ENCODE measurements at regions not wholly inside any gene's neighbourhood (a gene's known extent, or its start where the extent isn't known, plus 50 kb on each side); places are given as distances from the start of the nearest gene placed in this dataset.
A peak's percentile ranks its signal among the peaks of the same experiment; 100 is the strongest.
"Not testable (repeated sequence)": the region's sequence is repeated elsewhere in the genome, so short reads cannot be mapped to it uniquely, and the experiment has no call there.

DNA sequence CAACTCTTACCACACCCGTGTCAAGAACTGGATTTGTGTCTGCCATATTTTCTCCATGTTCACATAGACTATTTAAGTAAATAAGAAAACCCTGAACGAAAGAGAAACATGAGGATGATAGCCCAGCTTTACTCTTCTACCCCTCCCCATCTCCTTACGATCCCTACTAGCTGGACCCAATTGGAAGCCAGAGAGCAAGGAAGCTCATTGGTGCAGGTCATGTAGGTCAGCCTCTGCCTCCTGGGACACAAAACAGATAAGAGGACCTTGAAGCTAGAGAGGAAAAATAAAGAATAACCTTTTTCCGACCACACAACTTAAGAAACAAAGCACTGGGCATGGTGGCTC lies 124.6 kb upstream of the ATF7IP start:
- no peak for TF ChIP-seq POLR2A (IDR thresholded peaks at IDR 0.05)
- TF ChIP-seq, protein P1, sequence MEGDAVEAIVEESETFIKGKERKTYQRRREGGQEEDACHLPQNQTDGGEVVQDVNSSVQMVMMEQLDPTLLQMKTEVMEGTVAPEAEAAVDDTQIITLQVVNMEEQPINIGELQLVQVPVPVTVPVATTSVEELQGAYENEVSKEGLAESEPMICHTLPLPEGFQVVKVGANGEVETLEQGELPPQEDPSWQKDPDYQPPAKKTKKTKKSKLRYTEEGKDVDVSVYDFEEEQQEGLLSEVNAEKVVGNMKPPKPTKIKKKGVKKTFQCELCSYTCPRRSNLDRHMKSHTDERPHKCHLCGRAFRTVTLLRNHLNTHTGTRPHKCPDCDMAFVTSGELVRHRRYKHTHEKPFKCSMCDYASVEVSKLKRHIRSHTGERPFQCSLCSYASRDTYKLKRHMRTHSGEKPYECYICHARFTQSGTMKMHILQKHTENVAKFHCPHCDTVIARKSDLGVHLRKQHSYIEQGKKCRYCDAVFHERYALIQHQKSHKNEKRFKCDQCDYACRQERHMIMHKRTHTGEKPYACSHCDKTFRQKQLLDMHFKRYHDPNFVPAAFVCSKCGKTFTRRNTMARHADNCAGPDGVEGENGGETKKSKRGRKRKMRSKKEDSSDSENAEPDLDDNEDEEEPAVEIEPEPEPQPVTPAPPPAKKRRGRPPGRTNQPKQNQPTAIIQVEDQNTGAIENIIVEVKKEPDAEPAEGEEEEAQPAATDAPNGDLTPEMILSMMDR (IDR thresholded peaks at IDR 0.05), result no peak
- no peak overlapping the region for H3K4me3 ChIP-seq
- peaks cover 0 to 18% (median 2%) of the 10 kb centered on the region in 4 donors for H3K9me3 ChIP-seq
- no peaks in the 10 kb centered on the region for H3K27me3 ChIP-seq
- no peak for DNase-seq
- H3K27ac ChIP-seq, result peak overlapping the region in 2 of 4 donors; percentile 56 to 76
- H3K36me3 ChIP-seq, result no peaks in the 10 kb centered on the region
- peaks cover 0 to 14% (median 0%) of the 10 kb centered on the region in 4 donors for H3K4me1 ChIP-seq

DNA sequence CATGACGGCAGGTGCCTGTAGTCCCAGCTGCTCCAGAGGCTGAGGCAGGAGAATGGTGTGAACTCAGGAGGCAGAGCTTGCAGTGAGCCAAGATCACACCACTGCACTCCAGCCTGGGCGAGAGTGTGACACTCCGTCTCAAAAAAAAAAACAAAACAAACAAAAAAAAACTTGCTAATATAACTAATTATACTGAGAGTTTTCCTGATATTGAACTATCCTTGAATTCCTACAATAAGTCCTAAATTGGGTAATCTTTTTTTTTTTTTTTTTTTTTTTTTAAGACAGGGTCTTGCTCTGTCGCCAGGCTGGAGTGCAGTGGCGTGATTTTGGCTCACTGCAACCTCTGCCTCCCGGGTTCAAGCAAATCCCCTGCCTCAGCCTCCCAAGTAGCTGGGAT lies 122.7 kb upstream of the ATF7IP start:
- DNase-seq, H3K27me3 ChIP-seq, H3K4me3 ChIP-seq, H3K27ac ChIP-seq, H3K36me3 ChIP-seq: not testable (repeated sequence)
- H3K9me3 ChIP-seq, result peaks cover 0 to 18% (median 2%) of the 10 kb centered on the region in 4 donors
- H3K4me1 ChIP-seq, result peaks cover 0 to 14% (median 0%) of the 10 kb centered on the region in 4 donors

DNA sequence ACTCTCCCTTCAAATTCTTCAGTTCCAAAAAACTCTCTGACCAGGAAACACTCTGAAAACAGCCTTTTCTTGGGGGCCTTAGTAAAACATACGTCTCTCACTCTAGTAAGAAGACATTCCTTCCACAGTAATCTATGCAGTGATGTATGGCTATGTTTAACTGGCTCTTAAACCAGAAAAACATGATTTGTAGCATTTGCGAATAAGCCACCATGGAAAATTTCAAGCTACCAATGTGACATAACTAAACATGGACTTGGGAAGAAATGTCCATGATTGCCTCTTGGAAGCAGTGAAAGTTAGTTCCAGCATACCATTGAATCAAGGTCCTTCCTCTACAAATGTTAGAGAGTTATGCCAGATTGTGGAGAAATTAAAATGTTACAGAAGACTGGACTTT lies 121.5 kb upstream of the ATF7IP start:
- no peak for TF ChIP-seq POLR2A (IDR thresholded peaks at IDR 0.05)
- TF ChIP-seq, protein P1 (IDR thresholded peaks at IDR 0.05), result no peak
- H3K27ac ChIP-seq, result no peak overlapping the region
- H3K27me3 ChIP-seq, result no peaks in the 10 kb centered on the region
- H3K4me1 ChIP-seq, result peaks cover 0 to 14% (median 0%) of the 10 kb centered on the region in 4 donors
- H3K9me3 ChIP-seq, result peaks cover 0 to 18% (median 2%) of the 10 kb centered on the region in 4 donors
- no peak for DNase-seq
- H3K36me3 ChIP-seq, result no peaks in the 10 kb centered on the region
- H3K4me3 ChIP-seq, result no peak overlapping the region

DNA sequence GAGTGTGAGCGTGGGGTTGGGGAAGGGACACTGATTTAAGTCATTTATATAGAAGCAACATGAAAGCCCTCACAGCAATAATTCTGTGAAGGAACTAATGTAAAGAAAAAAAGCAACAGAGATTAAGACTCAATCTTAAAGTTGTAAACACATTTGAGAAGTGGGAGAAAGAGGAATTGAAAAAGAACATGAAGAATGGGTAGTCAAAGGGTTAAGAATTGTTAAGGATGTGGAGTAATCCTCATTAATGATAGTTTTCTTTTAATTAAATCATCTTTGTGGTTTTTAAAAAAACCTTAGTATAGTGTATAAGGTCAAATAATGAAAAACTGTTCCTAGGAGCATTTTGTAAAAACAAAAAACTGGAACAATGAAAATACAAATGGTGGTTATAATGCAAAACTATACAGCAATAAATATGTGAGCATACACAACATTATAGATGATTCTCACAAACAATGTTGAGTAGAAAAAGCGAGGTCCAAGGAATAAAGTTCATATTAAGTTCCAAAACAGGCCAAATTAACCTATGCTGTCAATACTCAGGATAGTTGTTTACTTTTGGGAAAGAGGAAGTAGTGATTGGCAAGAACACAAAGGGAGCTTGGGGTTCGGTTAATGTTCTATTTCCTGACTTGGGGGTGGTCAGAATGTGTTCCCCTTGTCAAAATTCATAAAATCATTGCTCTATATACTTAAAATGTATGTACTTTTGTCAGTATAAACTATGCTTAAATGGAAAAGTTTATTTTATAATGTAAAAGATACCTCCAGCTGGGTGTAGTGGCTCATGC lies 120.4 kb upstream of the ATF7IP start:
- H3K36me3 ChIP-seq, result no peaks in the 10 kb centered on the region
- H3K27ac ChIP-seq, result no peak overlapping the region
- TF ChIP-seq, protein P1 (IDR thresholded peaks at IDR 0.05), result no peak
- no peak for TF ChIP-seq POLR2A (IDR thresholded peaks at IDR 0.05)
- no peaks in the 10 kb centered on the region for H3K27me3 ChIP-seq
- no peak overlapping the region for H3K4me3 ChIP-seq
- peaks cover 0 to 5% (median 0%) of the 10 kb centered on the region in 4 donors for H3K4me1 ChIP-seq
- no peak for DNase-seq
- H3K9me3 ChIP-seq, result peaks cover 0 to 18% (median 2%) of the 10 kb centered on the region in 4 donors

DNA sequence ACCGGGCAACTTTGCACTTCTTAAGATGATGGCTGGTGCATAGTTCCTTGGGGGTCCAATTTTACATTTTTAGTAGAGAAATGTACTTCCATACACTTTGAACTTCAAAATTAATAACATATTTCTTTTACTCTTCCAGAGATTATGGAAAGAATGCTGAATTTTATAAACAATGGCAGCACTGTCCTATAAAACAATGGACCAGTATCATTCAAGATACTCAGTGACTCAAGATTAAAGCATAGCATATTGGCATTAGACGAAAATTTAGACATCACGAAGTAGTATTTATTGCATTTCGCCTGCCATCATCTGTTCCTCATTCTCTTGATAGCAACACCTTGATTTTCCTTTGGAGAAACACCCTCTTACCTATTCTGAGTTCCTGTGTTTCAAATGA lies 118.3 kb upstream of the ATF7IP start:
- DNase-seq, result no peak
- H3K9me3 ChIP-seq, result peaks cover 0 to 17% (median 2%) of the 10 kb centered on the region in 4 donors
- no peaks in the 10 kb centered on the region for H3K4me1 ChIP-seq
- H3K27ac ChIP-seq, result no peak overlapping the region
- no peak overlapping the region for H3K4me3 ChIP-seq
- no peaks in the 10 kb centered on the region for H3K27me3 ChIP-seq
- no peaks in the 10 kb centered on the region for H3K36me3 ChIP-seq
- no peak for TF ChIP-seq POLR2A (IDR thresholded peaks at IDR 0.05)
- TF ChIP-seq, protein P1 (IDR thresholded peaks at IDR 0.05), result no peak

DNA sequence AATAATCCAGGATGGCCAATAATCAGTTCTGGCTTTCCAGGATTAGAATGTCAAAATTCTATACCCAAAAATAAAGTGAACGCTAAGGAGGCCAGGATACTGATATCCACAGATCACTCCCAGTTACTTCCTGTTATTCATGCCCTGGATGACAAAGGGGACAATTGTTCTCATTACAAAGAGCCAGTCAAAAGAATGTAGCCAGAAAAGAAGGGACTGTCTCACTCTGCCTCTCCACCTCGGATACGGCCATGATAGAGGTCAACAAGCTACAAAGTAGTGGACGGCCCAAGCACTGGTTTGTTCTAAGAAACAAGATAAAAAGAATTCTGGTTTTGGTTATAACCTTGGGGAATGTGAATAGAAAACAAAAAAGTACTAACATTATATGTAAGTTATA lies 116.1 kb upstream of the ATF7IP start:
- TF ChIP-seq POLR2A (IDR thresholded peaks at IDR 0.05), result no peak
- TF ChIP-seq, protein P1 (IDR thresholded peaks at IDR 0.05), result no peak
- no peak overlapping the region for H3K27ac ChIP-seq

More for the DNA sequence above, 116.1 kb upstream of the ATF7IP start:
- Histone ChIP-seq H3K36me3 (no peaks in the 10 kb centered on the region), H3K4me3 (no peak overlapping the region), H3K27me3 (no peaks in the 10 kb centered on the region), H3K9me3 (no peaks in the 10 kb centered on the region), H3K4me1 (no peaks in the 10 kb centered on the region)
- DNase-seq, result no peak

All from Peyer's patch (tissue), 4 donors.